ENCODE measurements at regions not wholly inside any gene's neighbourhood (a gene's known extent, or its start where the extent isn't known, plus 50 kb on each side); places are given as distances from the start of the nearest gene placed in this dataset.

- Histone ChIP-seq H3K4me1 (replicated peaks in 1 of 2; ENCODE audit: control insufficient read depth in 2 of 2, insufficient read depth in 2 of 2, low read length in 2 of 2) (peaks cover 2 to 8% of the 10 kb centered on the region in 2 experiments; a peak in 3 of 5 replicates), H3K9me1 (ENCODE audit: control insufficient read depth, insufficient read depth, low read length) (no peaks in the 10 kb centered on the region), H3K27me3 (ENCODE audit: control insufficient read depth in 2 of 2, insufficient read depth in 2 of 2, low read length in 2 of 2) (0 out of 5 replicates have a peak, but pooled peaks cover 0 to 3% of the 10 kb centered on the region in 2 experiments), H3K79me2 (ENCODE audit: control insufficient read depth, insufficient read depth, low read length) (no peaks in the 10 kb centered on the region), H3K4me3 (no peak overlapping the region), H3K9ac (ENCODE audit: insufficient read depth in 1 of 2, low read depth in 2 of 2, low read length in 2 of 2) (no peak overlapping the region), H3K27ac (ENCODE audit: extremely low read depth, low read depth, low read length) (no peak overlapping the region), H3K9me3 (replicated peaks; ENCODE audit: control insufficient read depth, insufficient read depth, low read depth, low read length) (no peaks in the 10 kb centered on the region), H4K20me1 (replicated peaks; ENCODE audit: control insufficient read depth, insufficient read depth, low read length) (no peaks in the 10 kb centered on the region; the same call in 1 of the 2 replicates), H2AFZ (ENCODE audit: low read depth, low read length) (no peak overlapping the region), H3K36me3 (ENCODE audit: control insufficient read depth, insufficient read depth, low read length) (no peaks in the 10 kb centered on the region), H3K4me2 (ENCODE audit: insufficient read depth, low read length) (no peak overlapping the region)
- in situ Hi-C loops (cut with MboI), result no loop called here
- no peak for DNase-seq (ENCODE audit: extremely low read depth in 1 of 4, low spot score in 3 of 4)
- no peak for TF ChIP-seq MAX (CRISPR knock-in tag; IDR thresholded peaks at IDR 0.05)
- no peak for TF ChIP-seq PBX2 (CRISPR knock-in tag; IDR thresholded peaks at IDR 0.05; ENCODE audit: low read depth)
- 0 out of 2 replicates have a peak, but pooled peaks have one; percentile 25 for TF ChIP-seq PBX2 (tag; conservative IDR thresholded peaks at IDR 0.05; ENCODE audit: low read depth)
- TF ChIP-seq MEIS2 (IDR thresholded peaks at IDR 0.05; ENCODE audit: partially characterized antibody), result peak; percentile 16
- TF ChIP-seq TBP (optimal IDR thresholded peaks at IDR 0.05; ENCODE audit: low read depth, low read length), result no peak
- ATAC-seq, result no peak
- WGBS (ENCODE audit: insufficient coverage, low coverage, missing lambda C conversion rate), result 30% methylated on average over 10 of the region's 10 CpGs
- intact Hi-C loops (cut with micrococcal nuclease), result no loop called here
- FAIRE-seq, result no peak
- POLR2A ChIA-PET, result interaction anchor here (0.7 to 1.1 kb wide), 3 partner anchors 47 to 128 kb away, joined by 3 to 4 read pairs (median 4); partner anchors contain the start of gene NAT10
- CTCF ChIA-PET (ENCODE audit: low intra/inter-chr PET ratio), result interaction anchor here (0.7 to 1.0 kb wide), 2 partner anchors 194 to 358 kb away, joined by 3 read pairs; no protein-coding TSS in a partner anchor
- BruUV-seq (replicated peaks), result no TSS peak
These were observed 49.9 kb upstream of the CAPRIN1 start for GRCh38 chr11:34001557-34002064.

Data from K562 (cell line).